HepG2 (cell line): ENCODE measurements at regions not wholly inside any gene's neighbourhood (a gene's known extent, or its start where the extent isn't known, plus 50 kb on each side); places are given as distances from the start of the nearest gene placed in this dataset.

Experiments
- EED ChIP-seq: sonication (generic); formaldehyde crosslinking; IDR thresholded peaks from 2 replicates; pipeline ENCODE4 v1.5.0; 2020; ENCODE audit warnings: mild to moderate bottlenecking, missing genetic modification reagents
- ETV6 ChIP-seq: sonication (generic); formaldehyde crosslinking; conservative IDR thresholded peaks from 2 replicates; pipeline ENCODE4 v1.4.0; 2020; ENCODE audit warnings: missing genetic modification reagents
- FOXC1 ChIP-seq: sonication (generic); formaldehyde crosslinking; IDR thresholded peaks from 2 replicates; pipeline ENCODE4 v1.8.0; 2022; ENCODE audit warnings: mild to moderate bottlenecking, missing genetic modification reagents, borderline replicate concordance
- RFX5 ChIP-seq: IDR thresholded peaks from 2 replicates; pipeline ENCODE4 v1.6.1; 2011; ENCODE audit warnings: low read depth, low read length, improper control_type of control experiment
- ZNF510 ChIP-seq: sonication (generic); formaldehyde crosslinking; IDR thresholded peaks from 2 replicates; pipeline ENCODE4 v1.4.0; 2020; ENCODE audit warnings: low read depth, mild to moderate bottlenecking, missing genetic modification reagents
- TF ChIP-seq, protein P1 (sequence below): sonication (generic); formaldehyde crosslinking; IDR thresholded peaks from 2 replicates; pipeline ENCODE4 v1.4.0; 2020; ENCODE audit warnings: mild to moderate bottlenecking, missing genetic modification reagents
- TF ChIP-seq, protein P2 (sequence below): sonication (generic); formaldehyde crosslinking; IDR thresholded peaks from 2 replicates; pipeline ENCODE4 v1.8.0; 2022; ENCODE audit warnings: mild to moderate bottlenecking, missing genetic modification reagents, borderline replicate concordance
- TF ChIP-seq, protein P3 (sequence below): sonication (generic); formaldehyde crosslinking; conservative IDR thresholded peaks from 2 replicates; pipeline ENCODE4 v1.4.0; 2020; ENCODE audit warnings: missing genetic modification reagents

DNA sequence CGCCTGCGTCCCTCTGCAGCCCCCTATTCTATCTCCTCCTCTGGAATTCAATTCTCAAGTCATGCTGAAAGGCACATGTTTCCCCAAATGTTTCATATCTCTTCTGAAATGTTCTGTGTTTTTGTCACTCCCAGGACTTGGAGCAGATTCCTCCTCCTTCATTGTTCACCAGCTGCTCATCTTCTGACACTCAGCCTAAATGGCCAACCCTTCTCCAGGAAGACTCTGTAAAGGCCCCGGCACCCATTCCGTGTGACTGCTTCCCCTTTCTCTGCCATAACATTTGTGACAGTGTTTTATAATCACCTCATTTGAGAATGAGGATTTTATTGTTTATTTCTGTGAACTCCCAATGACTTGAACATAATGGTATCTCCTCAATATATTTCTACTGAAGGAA lies 170.8 kb upstream of the ADAMTS16 start:
- no peak for TF ChIP-seq ETV6 (CRISPR knock-in tag)
- no peak for TF ChIP-seq RFX5
- TF ChIP-seq EED (CRISPR knock-in tag) = no peak
- TF ChIP-seq FOXC1 (CRISPR knock-in tag) = no peak
- TF ChIP-seq, protein P1, sequence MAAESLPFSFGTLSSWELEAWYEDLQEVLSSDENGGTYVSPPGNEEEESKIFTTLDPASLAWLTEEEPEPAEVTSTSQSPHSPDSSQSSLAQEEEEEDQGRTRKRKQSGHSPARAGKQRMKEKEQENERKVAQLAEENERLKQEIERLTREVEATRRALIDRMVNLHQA (CRISPR knock-in tag) = no peak
- TF ChIP-seq, protein P2, sequence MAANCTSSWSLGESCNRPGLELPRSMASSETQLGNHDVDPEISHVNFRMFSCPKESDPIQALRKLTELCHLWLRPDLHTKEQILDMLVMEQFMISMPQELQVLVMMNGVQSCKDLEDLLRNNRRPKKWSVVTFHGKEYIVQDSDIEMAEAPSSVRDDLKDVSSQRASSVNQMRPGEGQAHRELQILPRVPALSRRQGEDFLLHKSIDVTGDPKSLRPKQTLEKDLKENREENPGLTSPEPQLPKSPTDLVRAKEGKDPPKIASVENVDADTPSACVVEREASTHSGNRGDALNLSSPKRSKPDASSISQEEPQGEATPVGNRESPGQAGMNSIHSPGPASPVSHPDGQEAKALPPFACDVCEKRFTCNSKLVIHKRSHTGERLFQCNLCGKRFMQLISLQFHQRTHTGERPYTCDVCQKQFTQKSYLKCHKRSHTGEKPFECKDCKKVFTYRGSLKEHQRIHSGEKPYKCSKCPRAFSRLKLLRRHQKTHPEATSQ (CRISPR knock-in tag) = no peak
- no peak for TF ChIP-seq ZNF510 (CRISPR knock-in tag)
- TF ChIP-seq, protein P3, sequence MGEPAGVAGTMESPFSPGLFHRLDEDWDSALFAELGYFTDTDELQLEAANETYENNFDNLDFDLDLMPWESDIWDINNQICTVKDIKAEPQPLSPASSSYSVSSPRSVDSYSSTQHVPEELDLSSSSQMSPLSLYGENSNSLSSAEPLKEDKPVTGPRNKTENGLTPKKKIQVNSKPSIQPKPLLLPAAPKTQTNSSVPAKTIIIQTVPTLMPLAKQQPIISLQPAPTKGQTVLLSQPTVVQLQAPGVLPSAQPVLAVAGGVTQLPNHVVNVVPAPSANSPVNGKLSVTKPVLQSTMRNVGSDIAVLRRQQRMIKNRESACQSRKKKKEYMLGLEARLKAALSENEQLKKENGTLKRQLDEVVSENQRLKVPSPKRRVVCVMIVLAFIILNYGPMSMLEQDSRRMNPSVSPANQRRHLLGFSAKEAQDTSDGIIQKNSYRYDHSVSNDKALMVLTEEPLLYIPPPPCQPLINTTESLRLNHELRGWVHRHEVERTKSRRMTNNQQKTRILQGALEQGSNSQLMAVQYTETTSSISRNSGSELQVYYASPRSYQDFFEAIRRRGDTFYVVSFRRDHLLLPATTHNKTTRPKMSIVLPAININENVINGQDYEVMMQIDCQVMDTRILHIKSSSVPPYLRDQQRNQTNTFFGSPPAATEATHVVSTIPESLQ (CRISPR knock-in tag) = no peak
